Ishikawa (cell line): ENCODE measurements at regions not wholly inside any gene's neighbourhood (a gene's known extent, or its start where the extent isn't known, plus 50 kb on each side); places are given as distances from the start of the nearest gene placed in this dataset.

Source experiments
- CEBPB ChIP-seq: IDR thresholded peaks from 2 replicates; pipeline ENCODE4 v1.6.1; 2012
- CREB1 ChIP-seq: IDR thresholded peaks from 2 replicates; pipeline ENCODE4 v1.6.1; 2012; ENCODE audit warnings: low read depth
- EGR1 ChIP-seq: IDR thresholded peaks from 2 replicates; pipeline ENCODE4 v1.6.1; 2012
- EP300 ChIP-seq: IDR thresholded peaks from 2 replicates; pipeline ENCODE4 v1.6.1; 2012; ENCODE audit warnings: borderline replicate concordance
- FOXM1 ChIP-seq: IDR thresholded peaks from 2 replicates; pipeline ENCODE4 v1.6.1; 2012; ENCODE audit warnings: low read depth, borderline replicate concordance
- MAX ChIP-seq: IDR thresholded peaks from 2 replicates; pipeline ENCODE4 v1.6.1; 2012
- NFIC ChIP-seq: IDR thresholded peaks from 2 replicates; pipeline ENCODE4 v1.6.1; 2012
- RAD21 ChIP-seq: IDR thresholded peaks from 2 replicates; pipeline ENCODE4 v1.6.1; 2012; ENCODE audit warnings: low read depth
- REST ChIP-seq: IDR thresholded peaks from 2 replicates; pipeline ENCODE4 v1.6.1; 2012; ENCODE audit warnings: low read depth, mild to moderate bottlenecking
- TAF1 ChIP-seq: IDR thresholded peaks from 2 replicates; pipeline ENCODE4 v1.6.1; 2012; ENCODE audit warnings: low read depth, mild to moderate bottlenecking
- TCF12 ChIP-seq: IDR thresholded peaks from 2 replicates; pipeline ENCODE4 v1.6.1; 2012; ENCODE audit warnings: low read depth
- TEAD4 ChIP-seq: IDR thresholded peaks from 2 replicates; pipeline ENCODE4 v1.6.1; 2012
- USF1 ChIP-seq: IDR thresholded peaks from 2 replicates; pipeline ENCODE4 v1.6.1; 2012
- YY1 ChIP-seq: IDR thresholded peaks from 2 replicates; pipeline ENCODE4 v1.6.1; 2012; ENCODE audit warnings: low read depth
- ZBTB7A ChIP-seq: IDR thresholded peaks from 2 replicates; pipeline ENCODE4 v1.6.1; 2012; ENCODE audit warnings: low read depth

DNA sequence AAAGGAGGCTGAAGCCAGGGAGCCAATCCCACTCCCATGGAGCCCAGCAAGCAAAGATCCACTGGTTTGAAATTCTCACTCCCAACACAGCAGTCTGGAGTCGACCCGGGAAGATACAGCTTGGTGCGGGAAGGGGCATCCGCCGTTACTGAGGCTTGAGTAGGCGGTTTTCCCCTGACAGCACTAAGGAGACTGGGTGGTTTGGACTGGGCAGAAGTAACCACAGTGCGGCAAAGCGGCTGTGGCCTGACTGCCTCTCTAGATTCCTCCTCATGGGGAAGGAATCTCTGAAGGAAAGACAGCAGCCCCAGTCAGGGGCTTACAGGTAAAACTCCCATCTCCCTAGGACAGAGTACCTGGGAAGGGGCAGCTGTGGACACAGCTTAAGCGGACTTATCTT lies 261.6 kb upstream of the KYNU start:
- TF ChIP-seq FOXM1 (no peak), REST (no peak), EP300 (no peak), TAF1 (no peak), MAX (no peak), YY1 (no peak), NFIC (no peak)

- TF ChIP-seq TAF1, result no peak
- no peak for TF ChIP-seq CREB1
- TF ChIP-seq TEAD4, result no peak
- TF ChIP-seq NFIC, result no peak
- TF ChIP-seq REST, result no peak
- TF ChIP-seq EGR1, result no peak
- TF ChIP-seq EP300, result no peak
- no peak for TF ChIP-seq MAX
- TF ChIP-seq USF1, result no peak
- no peak for TF ChIP-seq FOXM1
- TF ChIP-seq RAD21, result no peak
- no peak for TF ChIP-seq CEBPB
- TF ChIP-seq TCF12, result no peak
- no peak for TF ChIP-seq YY1
- TF ChIP-seq ZBTB7A, result no peak
Measured at GRCh38 chr2:142605421-142605820, 272.0 kb upstream of the KYNU start.

DNA sequence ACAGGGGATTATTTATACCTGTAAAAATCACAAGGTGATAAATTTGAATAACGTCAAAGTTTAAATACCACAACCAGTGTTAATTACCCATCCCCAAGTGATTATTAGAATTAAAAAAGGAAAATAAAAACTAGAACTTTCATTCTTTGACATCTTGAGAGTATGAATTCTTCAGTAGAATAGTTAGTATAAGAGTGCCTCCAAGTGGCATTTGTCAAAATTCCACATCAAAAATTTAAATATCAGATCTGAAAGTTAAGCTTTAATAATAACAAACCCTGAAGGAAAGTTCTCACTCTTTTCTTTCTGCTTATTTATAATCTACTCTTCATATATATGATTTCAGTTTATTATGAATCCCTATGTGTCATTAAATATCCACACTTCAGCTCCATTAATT lies 273.7 kb upstream of the KYNU start:
- TF ChIP-seq RAD21 (peak; percentile 43), CEBPB (no peak)

DNA sequence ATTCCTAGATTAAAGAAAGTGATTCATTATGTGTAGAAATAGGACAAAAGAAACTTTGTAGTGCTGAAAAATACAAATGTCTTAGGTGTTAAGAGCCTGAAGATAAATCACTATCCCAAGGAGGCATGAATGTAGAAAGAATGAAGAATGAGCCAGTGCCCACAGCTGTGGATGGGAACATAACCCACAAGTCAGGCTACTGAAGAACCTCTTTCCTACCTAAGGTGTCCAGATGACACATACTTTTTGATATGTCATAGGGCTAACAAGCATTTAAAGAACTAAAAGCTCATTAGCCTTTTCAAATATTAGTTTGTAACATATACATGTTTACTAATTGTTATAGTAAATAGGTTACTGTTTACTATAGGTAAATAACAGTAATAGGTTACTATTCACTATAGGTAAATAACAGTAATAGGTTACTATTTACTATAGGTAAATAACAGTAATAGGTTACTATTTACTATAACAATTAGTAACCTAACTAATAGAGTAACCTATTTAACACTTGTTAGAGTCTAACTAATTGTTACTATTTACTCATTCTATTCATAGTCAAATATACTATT lies 275.0 kb upstream of the KYNU start:
- TF ChIP-seq CEBPB (no peak), ZBTB7A (no peak), MAX (no peak), RAD21 (no peak), YY1 (no peak), NFIC (no peak), TEAD4 (no peak), TAF1 (no peak), EGR1 (no peak), FOXM1 (no peak), TCF12 (no peak), REST (no peak), EP300 (no peak), CREB1 (no peak), USF1 (no peak)

GRCh38 chr2:142601794-142602193 lies 275.7 kb upstream of the KYNU start:
- TF ChIP-seq ZBTB7A (no peak), MAX (no peak), CREB1 (no peak), TAF1 (no peak), NFIC (no peak), TCF12 (no peak), RAD21 (no peak), TEAD4 (no peak)
